B cell (primary cell): ENCODE measurements at regions not wholly inside any gene's neighbourhood (a gene's known extent, or its start where the extent isn't known, plus 50 kb on each side); places are given as distances from the start of the nearest gene placed in this dataset.

ENCODE experiments used
- ATAC-seq: fragments of 200-7000 bp; cut with Tn5 transposase; one replicate; pipeline ENCODE4 v1.10.0; 2021; ENCODE audit warnings: low read depth, mild to moderate bottlenecking, moderate number of reproducible peaks, moderate library complexity
- CTCF ChIA-PET: fragments of 350-600 bp; sonication (Branson Sonifier 250); formaldehyde crosslinking; loops from one replicate; lab custom pipeline; 2021; ENCODE audit warnings: antibody characterized with exemption, inconsistent platforms; lab: Charles Lee
- POLR2A ChIA-PET: fragments of 350-600 bp; sonication (Branson Sonifier 250); formaldehyde crosslinking; loops from one replicate; lab custom pipeline; 2021; ENCODE audit warnings: antibody characterized with exemption; lab: Charles Lee
- DNase-seq: peaks from one replicate; pipeline ENCODE4 v3.0.0; 2013
- H2AFZ ChIP-seq: 2 replicates; pipeline ENCODE4 v1.6.1; 2012; ENCODE audit warnings: mild to moderate bottlenecking, low read depth, low read length; ENCODE audit not compliant: insufficient read depth, poor library complexity, severe bottlenecking
- H3K27ac ChIP-seq, 2 donors: 1 replicate in 1 of 2; 2 replicates in 1 of 2; pipeline ENCODE4 v1.5.1; 2012 to 2013; ENCODE audit warnings: low read length in 2 of 2, mild to moderate bottlenecking in 2 of 2, moderate library complexity in 1 of 2
- H3K27me3 ChIP-seq, 4 experiments: fragments of 200-600 bp in 1 of 4; sonication (generic) in 1 of 4; replicated peaks in 1 of 4; 1 replicate in 2 of 4; 2 replicates in 2 of 4; pipeline versions ENCODE4 v1.6.1 to v1.7.0; 2013 to 2016; ENCODE audit warnings: low read length in 3 of 4, mild to moderate bottlenecking in 2 of 4, mixed read lengths in 1 of 4, moderate library complexity in 1 of 4; ENCODE audit not compliant: insufficient read depth in 4 of 4, control insufficient read depth in 3 of 4; ENCODE audit errors: control extremely low read depth in 1 of 4
- H3K36me3 ChIP-seq, 2 experiments: replicated peaks in 1 of 2; 1 replicate in 1 of 2; 2 replicates in 1 of 2; pipeline versions ENCODE4 v1.6.1 to v1.7.1; 2013; ENCODE audit warnings: low read length in 1 of 2; ENCODE audit not compliant: insufficient read depth in 2 of 2, control insufficient read depth in 1 of 2; ENCODE audit errors: control extremely low read depth in 1 of 2, extremely low read depth in 1 of 2
- H3K4me1 ChIP-seq, 2 donors: fragments of 200-600 bp in 1 of 2; sonication (generic) in 1 of 2; 1 replicate in 1 of 2; 2 replicates in 1 of 2; pipeline versions ENCODE4 v1.5.1 to v1.6.1; 2013 to 2017; ENCODE audit warnings: low read length in 2 of 2; ENCODE audit not compliant: control insufficient read depth in 2 of 2, insufficient read depth in 2 of 2
- H3K4me2 ChIP-seq: replicated peaks from 2 replicates; pipeline ENCODE3; 2012; ENCODE audit warnings: mild to moderate bottlenecking, low read depth, low read length; ENCODE audit not compliant: poor library complexity, severe bottlenecking
- H3K4me3 ChIP-seq, 5 experiments: fragments of 200-600 bp in 1 of 5; sonication (generic) in 1 of 5; 1 replicate in 3 of 5; 2 replicates in 2 of 5; pipeline versions ENCODE4 v1.5.1 to v1.7.0; 2011 to 2016; ENCODE audit warnings: low read length in 4 of 5, mild to moderate bottlenecking in 4 of 5, low read depth in 2 of 5, control low read depth in 1 of 5, moderate library complexity in 1 of 5; ENCODE audit not compliant: insufficient read depth in 1 of 5; ENCODE audit errors: control extremely low read depth in 1 of 5, extremely low read depth in 1 of 5
- H3K79me2 ChIP-seq: fragments of 200-600 bp; sonication (generic); one replicate; pipeline ENCODE4 v1.6.0; 2016; ENCODE audit warnings: low read length; ENCODE audit not compliant: control insufficient read depth, insufficient read depth
- H3K9ac ChIP-seq: fragments of 200-600 bp; sonication (generic); 2 replicates; pipeline ENCODE4 v1.6.1; 2017; ENCODE audit warnings: mild to moderate bottlenecking, low read length, moderate library complexity
- H3K9me3 ChIP-seq, 3 donors: one replicate each; pipeline versions ENCODE4 v1.6.1 to v1.7.1; 2013; ENCODE audit warnings: low read length in 2 of 3; ENCODE audit not compliant: control insufficient read depth in 2 of 3, insufficient read depth in 1 of 3; ENCODE audit errors: control extremely low read depth in 1 of 3
- H4K20me1 ChIP-seq: 2 replicates; pipeline ENCODE4 v1.6.0; 2012; ENCODE audit warnings: mild to moderate bottlenecking, low read length; ENCODE audit not compliant: insufficient read depth, control insufficient read depth, poor library complexity, severe bottlenecking
- H3K27ac Mint-ChIP-seq: one replicate; pipeline ENCODE4 v1.8.0; 2021; ENCODE audit warnings: mixed read lengths
- H3K27me3 Mint-ChIP-seq: one replicate; pipeline ENCODE4 v1.8.0; 2021; ENCODE audit warnings: mixed read lengths
- H3K4me1 Mint-ChIP-seq: one replicate; pipeline ENCODE4 v1.8.0; 2021; ENCODE audit warnings: mixed read lengths
- H3K4me3 Mint-ChIP-seq: one replicate; pipeline ENCODE4 v1.8.0; 2021; ENCODE audit warnings: mixed read lengths
- H3K9me3 Mint-ChIP-seq: one replicate; pipeline ENCODE4 v1.8.0; 2022; ENCODE audit warnings: mixed read lengths; ENCODE audit not compliant: insufficient read depth
- EZH2 ChIP-seq: IDR thresholded peaks from 2 replicates; pipeline ENCODE4 v1.6.1; 2012; ENCODE audit warnings: borderline replicate concordance, low read depth, mild to moderate bottlenecking, moderate library complexity, low read length; ENCODE audit not compliant: insufficient read depth, poor library complexity, severe bottlenecking
- WGBS: methylation state at CpG from one replicate; pipeline ENCODE4 v1.1.5; 2013; ENCODE audit warnings: missing lambda C conversion rate; ENCODE audit not compliant: insufficient coverage; 5-methylcytosine and 5-hydroxymethylcytosine counted together
- intact Hi-C: fragments of 100-400 bp; cut with micrococcal nuclease; formaldehyde crosslinking; loops from one replicate; pipeline ENCODE4 v1.10.0; 2022
- TF ChIP-seq, protein P1 (sequence below): fragments of 200-600 bp; IDR thresholded peaks from one replicate; pipeline ENCODE4 v1.8.0; 2022; ENCODE audit warnings: antibody characterized with exemption, mild to moderate bottlenecking

GRCh38 chr13:73803997-73804396 lies 330.2 kb downstream of the KLF12 start:
- POLR2A ChIA-PET: no interaction called here
- intact Hi-C loops: no loop called here
- Histone ChIP-seq H3K27me3 (no peaks in the 10 kb centered on the region), H4K20me1 (no peaks in the 10 kb centered on the region), H3K9me3 (no peaks in the 10 kb centered on the region), H3K27ac (no peak overlapping the region), H3K36me3 (peaks cover 2 to 7% of the 10 kb centered on the region in 2 experiments), H3K4me1 (no peaks in the 10 kb centered on the region), H2AFZ (no peak overlapping the region), H3K4me2 (no peak overlapping the region), H3K9ac (no peak overlapping the region), H3K79me2 (no peaks in the 10 kb centered on the region), H3K4me3 (no peak overlapping the region)
- Mint-ChIP-seq H3K4me1 (no peaks in the 10 kb centered on the region), H3K4me3 (no peak overlapping the region), H3K27ac (no peak overlapping the region), H3K9me3 (no peaks in the 10 kb centered on the region), H3K27me3 (no peaks in the 10 kb centered on the region)
- TF ChIP-seq, protein P1, sequence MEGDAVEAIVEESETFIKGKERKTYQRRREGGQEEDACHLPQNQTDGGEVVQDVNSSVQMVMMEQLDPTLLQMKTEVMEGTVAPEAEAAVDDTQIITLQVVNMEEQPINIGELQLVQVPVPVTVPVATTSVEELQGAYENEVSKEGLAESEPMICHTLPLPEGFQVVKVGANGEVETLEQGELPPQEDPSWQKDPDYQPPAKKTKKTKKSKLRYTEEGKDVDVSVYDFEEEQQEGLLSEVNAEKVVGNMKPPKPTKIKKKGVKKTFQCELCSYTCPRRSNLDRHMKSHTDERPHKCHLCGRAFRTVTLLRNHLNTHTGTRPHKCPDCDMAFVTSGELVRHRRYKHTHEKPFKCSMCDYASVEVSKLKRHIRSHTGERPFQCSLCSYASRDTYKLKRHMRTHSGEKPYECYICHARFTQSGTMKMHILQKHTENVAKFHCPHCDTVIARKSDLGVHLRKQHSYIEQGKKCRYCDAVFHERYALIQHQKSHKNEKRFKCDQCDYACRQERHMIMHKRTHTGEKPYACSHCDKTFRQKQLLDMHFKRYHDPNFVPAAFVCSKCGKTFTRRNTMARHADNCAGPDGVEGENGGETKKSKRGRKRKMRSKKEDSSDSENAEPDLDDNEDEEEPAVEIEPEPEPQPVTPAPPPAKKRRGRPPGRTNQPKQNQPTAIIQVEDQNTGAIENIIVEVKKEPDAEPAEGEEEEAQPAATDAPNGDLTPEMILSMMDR: no peak
- no peak for TF ChIP-seq EZH2
- no peak for DNase-seq
- ATAC-seq: no peak
- no CpG with 5 or more reads among the region's 1 CpG for WGBS
- CTCF ChIA-PET: no interaction called here

DNA sequence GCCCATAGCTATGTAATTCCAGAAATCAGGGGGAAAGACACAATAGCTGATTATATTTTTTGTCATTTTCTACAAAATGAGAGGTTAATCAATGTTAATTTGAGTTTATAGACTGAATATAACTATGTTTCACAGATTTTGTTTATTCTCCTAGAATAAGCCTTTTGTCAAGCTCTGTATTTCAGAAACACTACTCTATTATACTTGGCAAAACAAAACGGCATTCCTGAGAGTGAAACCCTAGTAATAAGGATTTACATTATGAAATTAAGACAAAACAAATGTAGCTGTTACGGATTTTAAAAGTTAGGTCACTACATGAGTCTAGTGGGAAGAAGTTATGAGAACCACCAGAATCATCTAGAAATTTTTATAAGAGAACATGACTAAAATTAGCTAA lies 334.2 kb downstream of the KLF12 start:
- Histone ChIP-seq H3K27ac (no peak overlapping the region), H3K9ac (no peak overlapping the region), H3K27me3 (no peaks in the 10 kb centered on the region), H2AFZ (no peak overlapping the region), H3K79me2 (no peaks in the 10 kb centered on the region), H3K36me3 (peaks cover 0 to 2% of the 10 kb centered on the region in 2 experiments), H3K4me2 (no peak overlapping the region), H4K20me1 (no peaks in the 10 kb centered on the region), H3K4me3 (no peak overlapping the region), H3K4me1 (no peaks in the 10 kb centered on the region), H3K9me3 (no peaks in the 10 kb centered on the region)
- no peaks in the 10 kb centered on the region for H3K27me3 Mint-ChIP-seq
- ChIA-PET CTCF (interaction anchor here (0.6 kb wide), 1 partner anchor 486 kb away, joined by 3 read pairs; no protein-coding TSS in a partner anchor), POLR2A (no interaction called here)
- H3K4me1 Mint-ChIP-seq: no peaks in the 10 kb centered on the region
- no peak overlapping the region for H3K4me3 Mint-ChIP-seq
- ATAC-seq (no peak), DNase-seq (no peak)
- intact Hi-C loops: no loop called here
- TF ChIP-seq, protein P1: no peak
- TF ChIP-seq EZH2: no peak
- WGBS: no CpG with 5 or more reads among the region's 2 CpGs
- no peaks in the 10 kb centered on the region for H3K9me3 Mint-ChIP-seq
- H3K27ac Mint-ChIP-seq: no peak overlapping the region
